ENCODE measurements at regions not wholly inside any gene's neighbourhood (a gene's known extent, or its start where the extent isn't known, plus 50 kb on each side); places are given as distances from the start of the nearest gene placed in this dataset.
"Not testable (repeated sequence)": the region's sequence is repeated elsewhere in the genome, so short reads cannot be mapped to it uniquely, and the experiment has no call there.

DNA sequence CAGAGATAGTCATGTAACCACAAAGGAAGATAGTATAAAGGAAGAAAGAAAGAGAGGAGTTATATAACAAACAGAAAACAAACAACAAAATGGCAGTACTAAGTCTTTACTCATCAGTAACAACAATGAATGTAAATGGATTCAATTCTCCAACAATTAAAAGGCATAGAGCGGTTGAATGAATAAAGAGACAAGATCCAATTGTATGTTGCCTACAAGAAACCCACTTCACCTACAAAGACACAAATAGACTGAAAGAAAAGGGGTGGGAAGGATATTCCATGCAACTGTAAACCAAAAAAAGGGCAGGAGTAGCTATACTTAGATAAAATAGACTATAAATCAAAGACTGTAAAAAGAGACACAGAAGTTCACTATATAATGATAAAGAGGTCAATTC is 157.3 kb upstream of the CREB1 start:
- H3K9me3 Mint-ChIP-seq (ENCODE audit: unreplicated experiment) = peaks cover 7% of the 10 kb centered on the region
- FAIRE-seq (peak; percentile 47), DNase-seq (ENCODE audit: low read depth) (no peak)
- Histone ChIP-seq H3K27ac (ENCODE audit: low read depth, low read length) (no peak overlapping the region), H3K9ac (ENCODE audit: low read length) (no peak overlapping the region), H4K20me1 (ENCODE audit: insufficient read depth, low read length) (no peaks in the 10 kb centered on the region), H3K36me3 (ENCODE audit: insufficient read depth, low read length) (no peaks in the 10 kb centered on the region), H3K9me3 (ENCODE audit: insufficient read depth, low read depth, low read length) (no peaks in the 10 kb centered on the region), H3K4me2 (ENCODE audit: low read length) (no peak overlapping the region), H2AFZ (ENCODE audit: low read depth, low read length) (no peak overlapping the region), H3K79me2 (ENCODE audit: insufficient read depth, low read length) (no peaks in the 10 kb centered on the region), H3K4me3 (ENCODE audit: insufficient read depth, low read depth, low read length) (no peak overlapping the region), H3K27me3 (ENCODE audit: insufficient read depth, low read length) (no peaks in the 10 kb centered on the region), H3K4me1 (ENCODE audit: insufficient read depth, low read length) (no peaks in the 10 kb centered on the region)
- no peak overlapping the region for H3K4me3 Mint-ChIP-seq (ENCODE audit: unreplicated experiment)
- H3K27me3 Mint-ChIP-seq (ENCODE audit: low read depth, unreplicated experiment) = no peaks in the 10 kb centered on the region
- no peak overlapping the region for H3K27ac Mint-ChIP-seq (ENCODE audit: unreplicated experiment)
- H3K4me1 Mint-ChIP-seq (ENCODE audit: low read depth, unreplicated experiment) = no peaks in the 10 kb centered on the region
- no peak for TF ChIP-seq EZH2 (IDR thresholded peaks at IDR 0.05; ENCODE audit: insufficient read depth, low read length)
- TF ChIP-seq, protein P1, sequence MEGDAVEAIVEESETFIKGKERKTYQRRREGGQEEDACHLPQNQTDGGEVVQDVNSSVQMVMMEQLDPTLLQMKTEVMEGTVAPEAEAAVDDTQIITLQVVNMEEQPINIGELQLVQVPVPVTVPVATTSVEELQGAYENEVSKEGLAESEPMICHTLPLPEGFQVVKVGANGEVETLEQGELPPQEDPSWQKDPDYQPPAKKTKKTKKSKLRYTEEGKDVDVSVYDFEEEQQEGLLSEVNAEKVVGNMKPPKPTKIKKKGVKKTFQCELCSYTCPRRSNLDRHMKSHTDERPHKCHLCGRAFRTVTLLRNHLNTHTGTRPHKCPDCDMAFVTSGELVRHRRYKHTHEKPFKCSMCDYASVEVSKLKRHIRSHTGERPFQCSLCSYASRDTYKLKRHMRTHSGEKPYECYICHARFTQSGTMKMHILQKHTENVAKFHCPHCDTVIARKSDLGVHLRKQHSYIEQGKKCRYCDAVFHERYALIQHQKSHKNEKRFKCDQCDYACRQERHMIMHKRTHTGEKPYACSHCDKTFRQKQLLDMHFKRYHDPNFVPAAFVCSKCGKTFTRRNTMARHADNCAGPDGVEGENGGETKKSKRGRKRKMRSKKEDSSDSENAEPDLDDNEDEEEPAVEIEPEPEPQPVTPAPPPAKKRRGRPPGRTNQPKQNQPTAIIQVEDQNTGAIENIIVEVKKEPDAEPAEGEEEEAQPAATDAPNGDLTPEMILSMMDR (IDR thresholded peaks at IDR 0.05; ENCODE audit: insufficient read depth, low read depth, low read length) = no peak
- H3K36me3 Mint-ChIP-seq (ENCODE audit: low read depth, unreplicated experiment) = no peaks in the 10 kb centered on the region

DNA sequence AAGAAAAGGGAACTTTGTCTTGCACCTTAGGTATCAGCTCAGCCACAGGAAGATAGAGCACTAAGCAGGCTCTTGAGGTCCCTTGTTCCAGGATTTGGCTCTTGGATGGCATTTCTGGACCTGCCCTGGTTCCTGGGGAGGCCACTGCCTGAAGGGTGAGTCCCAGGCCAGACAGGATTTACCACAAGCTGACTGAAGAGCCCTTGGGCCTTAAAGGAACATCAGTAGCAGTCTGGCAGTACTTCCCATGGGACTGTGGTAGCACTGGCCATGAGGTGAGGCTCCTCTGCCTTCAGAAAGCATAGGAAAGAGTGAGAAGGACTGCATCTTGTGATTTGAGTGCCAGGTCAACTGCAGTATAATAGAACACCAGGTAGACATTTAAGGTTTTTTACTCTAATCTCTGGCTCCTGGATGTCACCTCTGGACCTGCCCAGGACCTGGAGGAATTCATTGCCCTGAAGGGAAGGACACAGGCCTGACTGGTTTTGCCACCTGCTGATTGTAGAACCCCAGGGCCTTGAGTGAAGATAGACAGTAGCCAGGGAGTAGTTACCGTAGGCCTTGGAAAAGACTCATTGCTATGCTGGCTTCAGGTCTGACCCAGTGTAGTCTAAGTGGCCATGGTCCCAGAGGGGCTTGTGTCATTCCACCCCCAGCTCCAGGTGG is 154.4 kb upstream of the CREB1 start:
- no peak overlapping the region for H3K4me3 ChIP-seq (ENCODE audit: insufficient read depth, low read depth, low read length)
- H3K4me1 Mint-ChIP-seq (ENCODE audit: low read depth, unreplicated experiment) = no peaks in the 10 kb centered on the region
- no peaks in the 10 kb centered on the region for H4K20me1 ChIP-seq (ENCODE audit: insufficient read depth, low read length)
- H3K9me3 ChIP-seq (ENCODE audit: insufficient read depth, low read depth, low read length) = no peaks in the 10 kb centered on the region
- H3K4me1 ChIP-seq (ENCODE audit: insufficient read depth, low read length) = no peaks in the 10 kb centered on the region
- H3K36me3 ChIP-seq (ENCODE audit: insufficient read depth, low read length) = no peaks in the 10 kb centered on the region
- H3K27ac ChIP-seq (ENCODE audit: low read depth, low read length) = no peak overlapping the region
- H3K36me3 Mint-ChIP-seq (ENCODE audit: low read depth, unreplicated experiment) = no peaks in the 10 kb centered on the region
- DNase-seq (ENCODE audit: low read depth) (no peak), FAIRE-seq (no peak)
- H3K79me2 ChIP-seq (ENCODE audit: insufficient read depth, low read length) = no peaks in the 10 kb centered on the region
- no peak overlapping the region for H3K4me2 ChIP-seq (ENCODE audit: low read length)
- no peak overlapping the region for H3K4me3 Mint-ChIP-seq (ENCODE audit: unreplicated experiment)
- no peak overlapping the region for H3K27ac Mint-ChIP-seq (ENCODE audit: unreplicated experiment)
- no peaks in the 10 kb centered on the region for H3K27me3 Mint-ChIP-seq (ENCODE audit: low read depth, unreplicated experiment)
- no peaks in the 10 kb centered on the region for H3K27me3 ChIP-seq (ENCODE audit: insufficient read depth, low read length)
- no peak for TF ChIP-seq EZH2 (IDR thresholded peaks at IDR 0.05; ENCODE audit: insufficient read depth, low read length)
- TF ChIP-seq, protein P1 (IDR thresholded peaks at IDR 0.05; ENCODE audit: insufficient read depth, low read depth, low read length) = no peak
- no peak overlapping the region for H3K9ac ChIP-seq (ENCODE audit: low read length)
- peaks cover 20% of the 10 kb centered on the region for H3K9me3 Mint-ChIP-seq (ENCODE audit: unreplicated experiment)
- no peak overlapping the region for H2AFZ ChIP-seq (ENCODE audit: low read depth, low read length)

DNA sequence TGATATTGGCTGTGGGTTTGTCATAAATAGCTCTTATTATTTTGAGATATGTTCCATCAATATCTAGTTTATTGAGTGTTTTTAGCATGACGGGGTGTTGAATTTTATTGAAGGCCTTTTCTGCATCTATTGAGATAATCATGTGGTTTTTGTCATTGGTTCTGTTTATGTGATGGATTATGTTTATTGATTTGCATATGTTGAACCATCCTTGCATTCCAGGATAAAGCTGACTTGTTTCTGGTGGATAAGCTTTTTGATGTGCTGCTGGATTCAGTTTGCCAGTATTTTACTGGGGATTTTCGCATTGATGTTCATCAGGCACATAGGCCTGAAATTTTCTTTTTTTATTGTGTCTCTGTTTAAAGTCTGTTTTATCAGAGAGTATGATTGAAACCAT is 151.1 kb upstream of the CREB1 start:
- H3K4me3 Mint-ChIP-seq (ENCODE audit: unreplicated experiment); H3K4me1 Mint-ChIP-seq (ENCODE audit: low read depth, unreplicated experiment); H3K27ac ChIP-seq (ENCODE audit: low read depth, low read length); H3K4me2 ChIP-seq (ENCODE audit: low read length); H3K4me3 ChIP-seq (ENCODE audit: insufficient read depth, low read depth, low read length); H3K27me3 ChIP-seq (ENCODE audit: insufficient read depth, low read length); H3K36me3 ChIP-seq (ENCODE audit: insufficient read depth, low read length); H3K9ac ChIP-seq (ENCODE audit: low read length); FAIRE-seq; H4K20me1 ChIP-seq (ENCODE audit: insufficient read depth, low read length); H3K36me3 Mint-ChIP-seq (ENCODE audit: low read depth, unreplicated experiment); H2AFZ ChIP-seq (ENCODE audit: low read depth, low read length); DNase-seq (ENCODE audit: low read depth); H3K9me3 ChIP-seq (ENCODE audit: insufficient read depth, low read depth, low read length); H3K79me2 ChIP-seq (ENCODE audit: insufficient read depth, low read length); H3K27me3 Mint-ChIP-seq (ENCODE audit: low read depth, unreplicated experiment); H3K27ac Mint-ChIP-seq (ENCODE audit: unreplicated experiment); H3K4me1 ChIP-seq (ENCODE audit: insufficient read depth, low read length): not testable (repeated sequence)
- H3K9me3 Mint-ChIP-seq (ENCODE audit: unreplicated experiment) = peaks cover 20% of the 10 kb centered on the region
